ACC112 (cell line): ENCODE measurements at regions not wholly inside any gene's neighbourhood (a gene's known extent, or its start where the extent isn't known, plus 50 kb on each side); places are given as distances from the start of the nearest gene placed in this dataset.

ENCODE experiments used
- H2AFZ ChIP-seq: fragments of 200-600 bp; sonication (generic); one replicate; pipeline ENCODE4 v1.6.0; 2017; ENCODE audit warnings: antibody characterized with exemption, low read length; ENCODE audit not compliant: unreplicated experiment
- H3K27ac ChIP-seq: fragments of 200-600 bp; sonication (generic); 2 replicates; pipeline ENCODE4 v1.5.1; 2014; ENCODE audit warnings: low read depth, mild to moderate bottlenecking, antibody characterized with exemption, low read length, moderate library complexity
- H3K27me3 ChIP-seq: fragments of 200-600 bp; sonication (generic); 2 replicates; pipeline ENCODE4 v1.6.1; 2014; ENCODE audit warnings: mild to moderate bottlenecking, antibody characterized with exemption, low read length, moderate library complexity, mixed read lengths; ENCODE audit not compliant: insufficient read depth
- H3K36me3 ChIP-seq: fragments of 200-600 bp; sonication (generic); 2 replicates; pipeline ENCODE4 v1.6.1; 2016; ENCODE audit warnings: mild to moderate bottlenecking, antibody characterized with exemption, low read length, moderate library complexity, mixed read lengths; ENCODE audit not compliant: insufficient read depth
- H3K4me1 ChIP-seq: fragments of 200-600 bp; sonication (generic); one replicate; pipeline ENCODE4 v1.6.1; 2016; ENCODE audit warnings: low read length, mixed read lengths; ENCODE audit not compliant: insufficient read depth, unreplicated experiment, control insufficient read depth
- H3K4me3 ChIP-seq: fragments of 200-600 bp; sonication (generic); 2 replicates; pipeline ENCODE4 v1.5.1; 2014; ENCODE audit warnings: mild to moderate bottlenecking, low read depth, low read length
- H3K79me2 ChIP-seq: fragments of 200-600 bp; sonication (generic); one replicate; pipeline ENCODE4 v1.6.0; 2016; ENCODE audit warnings: low read length; ENCODE audit not compliant: control insufficient read depth, unreplicated experiment, insufficient read depth

GRCh38 chr3:31242026-31242960 is 290.4 kb upstream of the STT3B start:
- H2AFZ ChIP-seq = no peak overlapping the region

DNA sequence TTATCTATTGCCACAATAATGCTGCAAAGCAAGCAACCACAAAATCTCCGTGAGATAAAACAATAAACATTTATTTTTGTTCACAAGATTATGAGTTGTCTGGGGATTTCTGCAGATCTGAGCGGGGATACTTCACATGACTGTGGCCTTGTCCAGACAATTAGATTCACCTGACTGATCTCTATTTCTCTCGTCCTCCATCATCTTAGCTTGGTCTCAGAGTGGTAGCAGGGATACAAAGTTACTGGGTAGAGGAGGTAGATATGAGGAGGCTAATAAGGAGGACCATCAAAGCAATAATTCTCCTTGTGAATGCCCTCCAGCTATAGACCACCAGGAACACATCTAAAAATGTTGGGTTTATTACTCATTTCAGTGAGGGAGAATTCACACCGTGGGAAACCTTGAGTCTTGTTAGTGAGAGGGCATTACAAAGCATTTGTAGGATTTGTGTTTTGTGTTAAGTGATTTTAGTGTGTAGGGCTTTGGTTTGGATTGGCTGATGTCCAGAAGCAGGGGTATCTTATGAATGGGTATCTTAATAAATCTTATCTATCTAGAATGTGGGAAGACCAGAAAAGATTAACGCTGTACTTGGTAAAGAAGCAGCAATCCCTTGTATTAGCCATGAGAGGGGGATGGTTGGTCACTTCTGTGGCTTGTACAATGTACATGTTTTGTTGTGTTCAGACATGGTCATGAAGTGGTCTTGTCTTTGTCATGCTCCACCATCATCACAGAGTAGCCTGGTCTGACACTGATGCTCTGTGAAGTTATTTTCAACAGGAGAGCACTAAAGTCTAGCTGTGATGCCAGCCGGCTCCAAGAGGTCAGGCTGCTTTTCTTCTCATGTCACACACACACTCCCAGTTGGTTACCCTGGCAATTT is 287.6 kb upstream of the STT3B start:
- H2AFZ ChIP-seq = no peak overlapping the region
- H3K4me1 ChIP-seq = no peaks in the 10 kb centered on the region

More at GRCh38 chr3:31242026-31242960, 290.4 kb upstream of the STT3B start:
- Histone ChIP-seq H3K4me1 (no peaks in the 10 kb centered on the region), H3K79me2 (no peaks in the 10 kb centered on the region), H3K27ac (no peak overlapping the region), H3K27me3 (0 out of 2 replicates have a peak, but pooled peaks cover 3% of the 10 kb centered on the region), H3K4me3 (no peak overlapping the region), H3K36me3 (no peaks in the 10 kb centered on the region)

DNA sequence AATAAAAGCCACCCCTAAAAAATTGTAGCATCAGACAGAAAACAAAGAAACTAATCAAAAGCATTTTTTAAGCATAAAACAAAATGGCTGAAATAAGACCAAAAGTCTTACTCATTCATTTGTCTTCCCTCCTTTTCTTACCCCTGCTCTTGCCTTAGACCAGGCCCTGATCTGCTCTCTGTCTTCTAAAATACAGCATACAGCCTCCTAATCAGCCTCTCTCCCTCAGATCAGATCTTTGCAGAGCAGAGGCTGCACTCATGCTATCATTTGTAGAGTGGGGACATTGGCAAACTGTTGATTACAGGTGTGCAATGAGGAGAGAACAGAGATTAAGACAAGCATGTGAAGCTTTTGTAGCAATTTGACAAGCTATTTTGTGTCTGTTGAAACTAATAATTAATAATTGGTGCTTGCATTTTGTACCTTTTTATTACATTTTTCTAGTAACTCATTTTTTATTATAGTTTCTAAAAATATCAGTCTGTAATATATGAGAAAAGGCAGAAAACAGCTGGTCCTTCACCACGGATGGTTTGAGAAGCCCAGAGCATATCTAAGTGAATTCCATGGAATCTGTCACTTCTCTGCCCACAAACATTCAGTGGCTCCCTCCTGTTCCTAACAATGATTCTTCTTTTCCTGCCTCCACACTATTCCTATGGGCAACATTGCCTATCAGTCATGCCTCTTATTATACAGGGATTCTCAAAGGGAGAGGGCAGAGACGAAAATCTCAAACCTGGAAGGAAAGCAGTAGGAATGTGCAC is 286.2 kb upstream of the STT3B start:
- Histone ChIP-seq H3K36me3 (no peaks in the 10 kb centered on the region), H3K4me3 (no peak overlapping the region), H3K4me1 (no peaks in the 10 kb centered on the region), H3K79me2 (no peaks in the 10 kb centered on the region), H2AFZ (no peak overlapping the region), H3K27me3 (no peaks in the 10 kb centered on the region), H3K27ac (no peak overlapping the region)

More for the DNA sequence above, 287.6 kb upstream of the STT3B start:
- H3K79me2 ChIP-seq = no peaks in the 10 kb centered on the region
- no peak overlapping the region for H3K27ac ChIP-seq
- no peaks in the 10 kb centered on the region for H3K36me3 ChIP-seq
- H3K27me3 ChIP-seq = no peaks in the 10 kb centered on the region
- no peak overlapping the region for H3K4me3 ChIP-seq

DNA sequence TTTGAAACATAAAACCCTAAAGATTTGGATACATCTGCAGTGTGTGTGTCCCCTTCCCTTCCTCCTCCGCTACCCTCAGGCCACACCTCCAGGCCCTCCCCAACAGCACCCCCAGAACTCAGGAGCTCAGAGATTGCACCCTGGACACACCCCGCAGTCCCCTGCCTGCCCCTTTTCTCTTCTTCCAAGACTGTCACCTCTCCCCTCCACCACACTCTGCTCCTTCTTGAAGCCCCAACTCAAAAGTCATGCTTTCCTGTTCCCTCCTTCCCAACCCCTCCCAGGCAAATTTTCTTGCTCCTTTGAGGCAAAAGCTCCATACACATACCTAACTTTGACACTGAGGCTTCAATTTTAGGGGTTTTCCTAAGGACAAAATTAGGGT is 285.7 kb upstream of the STT3B start:
- Histone ChIP-seq H2AFZ (no peak overlapping the region), H3K4me1 (no peaks in the 10 kb centered on the region), H3K36me3 (no peaks in the 10 kb centered on the region), H3K27ac (no peak overlapping the region), H3K4me3 (no peak overlapping the region), H3K27me3 (no peaks in the 10 kb centered on the region), H3K79me2 (no peaks in the 10 kb centered on the region)

GRCh38 chr3:31247850-31248562 is 284.7 kb upstream of the STT3B start:
- Histone ChIP-seq H3K27ac (no peak overlapping the region), H3K4me1 (no peaks in the 10 kb centered on the region), H2AFZ (no peak overlapping the region), H3K27me3 (no peaks in the 10 kb centered on the region), H3K36me3 (no peaks in the 10 kb centered on the region), H3K79me2 (no peaks in the 10 kb centered on the region), H3K4me3 (no peak overlapping the region)

- Histone ChIP-seq H2AFZ (no peak overlapping the region), H3K4me1 (no peaks in the 10 kb centered on the region), H3K79me2 (no peaks in the 10 kb centered on the region), H3K36me3 (no peaks in the 10 kb centered on the region), H3K4me3 (no peak overlapping the region), H3K27me3 (no peaks in the 10 kb centered on the region), H3K27ac (no peak overlapping the region)
Measured at GRCh38 chr3:31248563-31248992, 284.1 kb upstream of the STT3B start.

DNA sequence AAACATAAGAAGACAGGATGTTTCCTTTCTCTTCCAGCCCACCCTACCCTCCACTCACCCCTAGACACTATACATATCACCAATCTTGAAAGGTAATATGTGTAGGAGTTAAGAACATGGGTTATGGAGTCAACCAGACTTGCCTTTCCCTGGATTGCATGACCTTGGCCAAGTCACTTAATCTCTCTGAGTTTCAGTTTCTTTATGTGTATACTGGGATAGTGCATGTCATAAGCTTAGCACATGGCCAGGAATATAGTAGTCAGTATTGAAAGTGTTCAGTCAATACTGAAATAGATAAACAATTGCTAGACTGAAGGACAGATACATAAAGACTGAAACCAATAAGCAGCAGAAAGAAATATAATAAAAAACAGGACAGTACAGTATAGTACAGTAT is 283.2 kb upstream of the STT3B start:
- H3K79me2 ChIP-seq = no peaks in the 10 kb centered on the region
- H3K36me3 ChIP-seq = no peaks in the 10 kb centered on the region
- no peaks in the 10 kb centered on the region for H3K4me1 ChIP-seq
- H3K27me3 ChIP-seq = no peaks in the 10 kb centered on the region
- H2AFZ ChIP-seq = no peak overlapping the region
- H3K27ac ChIP-seq = no peak overlapping the region
- no peak overlapping the region for H3K4me3 ChIP-seq

DNA sequence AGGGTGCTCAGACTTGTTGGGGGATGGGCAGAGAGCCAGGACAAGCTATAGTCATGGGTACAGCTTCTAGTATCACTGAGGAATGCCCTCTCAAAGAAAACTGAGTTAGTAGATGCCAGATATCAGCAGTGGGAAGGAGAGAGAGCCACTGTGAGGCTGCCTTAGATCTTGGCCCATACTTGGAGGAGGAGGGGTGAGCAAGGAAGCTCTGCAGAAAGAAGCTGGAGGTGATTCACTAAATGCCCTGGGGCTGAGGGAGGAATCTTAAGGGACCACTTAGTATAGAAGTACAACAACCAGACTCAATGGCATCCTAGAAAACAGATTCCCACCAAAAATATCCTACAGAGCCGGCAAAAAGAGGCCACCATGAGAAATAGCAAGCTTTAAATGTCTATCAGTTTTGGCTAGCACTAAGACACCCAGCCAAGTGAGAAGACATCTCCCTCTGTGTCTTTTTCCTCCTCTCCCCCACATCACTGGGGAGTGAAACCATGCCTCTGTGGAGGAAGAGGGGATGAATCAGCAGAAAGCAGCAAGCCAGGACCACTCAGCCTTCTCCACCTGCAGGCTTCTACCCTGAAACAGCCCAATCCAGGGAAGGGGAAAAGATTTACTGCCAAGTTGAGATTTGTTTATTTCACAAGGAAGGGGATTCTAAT is 282.5 kb upstream of the STT3B start:
- no peaks in the 10 kb centered on the region for H3K36me3 ChIP-seq
- no peak overlapping the region for H3K27ac ChIP-seq
- H2AFZ ChIP-seq = peak overlapping the region; percentile 27
- H3K79me2 ChIP-seq = no peaks in the 10 kb centered on the region
- no peak overlapping the region for H3K4me3 ChIP-seq
- no peaks in the 10 kb centered on the region for H3K27me3 ChIP-seq
- H3K4me1 ChIP-seq = no peaks in the 10 kb centered on the region

DNA sequence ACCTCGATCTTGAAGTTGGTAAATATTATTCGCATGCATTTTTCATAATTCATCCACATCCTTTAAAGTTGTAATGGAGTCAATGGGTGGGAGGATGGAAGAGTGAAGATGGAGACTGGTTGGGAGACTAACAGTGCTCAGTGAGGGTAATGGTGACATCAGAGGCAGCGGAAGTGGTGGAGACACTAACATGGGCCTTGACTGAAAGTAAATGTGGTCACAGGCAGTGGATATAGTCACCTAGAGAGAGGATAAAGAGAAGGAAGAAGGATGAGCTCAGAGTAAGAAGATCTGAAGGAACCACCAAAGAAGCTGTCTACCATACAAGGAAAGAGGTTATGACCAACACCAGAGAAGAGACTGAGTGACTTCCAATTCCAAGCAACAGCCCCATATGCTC is 281.6 kb upstream of the STT3B start:
- Histone ChIP-seq H3K27me3 (no peaks in the 10 kb centered on the region), H2AFZ (no peak overlapping the region), H3K4me1 (no peaks in the 10 kb centered on the region), H3K4me3 (no peak overlapping the region), H3K27ac (no peak overlapping the region), H3K79me2 (no peaks in the 10 kb centered on the region), H3K36me3 (no peaks in the 10 kb centered on the region)
